Muscle of arm (tissue), 1 donor: ENCODE measurements at regions not wholly inside any gene's neighbourhood (a gene's known extent, or its start where the extent isn't known, plus 50 kb on each side); places are given as distances from the start of the nearest gene placed in this dataset.
A peak's percentile ranks its signal among the peaks of the same experiment; 100 is the strongest.

Source experiments
- DNase-seq: peaks from one replicate; pipeline ENCODE4 v3.0.0-alpha.2; 2013

GRCh38 chr18:27899893-27900292 lies 277.0 kb downstream of the CDH2 start:
- no peak for DNase-seq

- DNase-seq: no peak
Measured at GRCh38 chr18:27894746-27895145, 282.2 kb downstream of the CDH2 start.

- no peak for DNase-seq
Measured at GRCh38 chr18:27887711-27888495, 289.0 kb downstream of the CDH2 start.

GRCh38 chr18:27887287-27887686 lies 289.6 kb downstream of the CDH2 start:
- DNase-seq: no peak

GRCh38 chr18:27879540-27879939 lies 297.4 kb downstream of the CDH2 start:
- DNase-seq: no peak

- DNase-seq: no peak
Measured at GRCh38 chr18:27871726-27872125, 305.2 kb downstream of the CDH2 start.

- no peak for DNase-seq
Measured at GRCh38 chr18:27869735-27870134, 307.2 kb downstream of the CDH2 start.

- no peak for DNase-seq
Measured at GRCh38 chr18:27865431-27865830, 311.5 kb downstream of the CDH2 start.

- DNase-seq: no peak
Measured at GRCh38 chr18:27863780-27864430, 313.0 kb downstream of the CDH2 start.

GRCh38 chr18:27862041-27862682 lies 314.8 kb downstream of the CDH2 start:
- DNase-seq: no peak

- DNase-seq: no peak
Measured at GRCh38 chr18:27861539-27861938, 315.4 kb downstream of the CDH2 start.

- DNase-seq: peak; percentile 13
Measured at GRCh38 chr18:27860701-27861107, 316.2 kb downstream of the CDH2 start.

GRCh38 chr18:27860011-27860410 lies 316.9 kb downstream of the CDH2 start:
- DNase-seq: no peak

- DNase-seq: no peak
Measured at GRCh38 chr18:27856820-27857219, 320.1 kb downstream of the CDH2 start.

- DNase-seq: no peak
Measured at GRCh38 chr18:27855486-27855885, 321.4 kb downstream of the CDH2 start.

GRCh38 chr18:27854631-27855030 lies 322.3 kb downstream of the CDH2 start:
- no peak for DNase-seq

- peak; percentile 50 for DNase-seq
Measured at GRCh38 chr18:27848336-27848735, 328.6 kb downstream of the CDH2 start.

GRCh38 chr18:27847412-27847811 lies 329.5 kb downstream of the CDH2 start:
- no peak for DNase-seq

- no peak for DNase-seq
Measured at GRCh38 chr18:27845897-27846296, 331.0 kb downstream of the CDH2 start.

GRCh38 chr18:27843783-27844777 lies 332.9 kb downstream of the CDH2 start:
- no peak for DNase-seq

GRCh38 chr18:27839141-27839540 lies 337.8 kb downstream of the CDH2 start:
- no peak for DNase-seq

- DNase-seq: no peak
Measured at GRCh38 chr18:27838225-27838624, 338.7 kb downstream of the CDH2 start.
